HG03159 (cell line): ENCODE measurements at regions not wholly inside any gene's neighbourhood (a gene's known extent, or its start where the extent isn't known, plus 50 kb on each side); places are given as distances from the start of the nearest gene placed in this dataset.
"Not testable (repeated sequence)": the region's sequence is repeated elsewhere in the genome, so short reads cannot be mapped to it uniquely, and the experiment has no call there.

Source experiments
- ATAC-seq: cut with Tn5 transposase; IDR thresholded peaks from one replicate; pipeline ENCODE4 v1.9.1; 2021; ENCODE audit warnings: mild to moderate bottlenecking, moderate library complexity; ENCODE audit not compliant: unreplicated experiment

- ATAC-seq, result no peak
Observed at GRCh38 chr16:63129411-63130125, 1093.3 kb upstream of the CDH8 start.

GRCh38 chr16:63119905-63120304 is 1083.7 kb upstream of the CDH8 start:
- ATAC-seq, result not testable (repeated sequence)

- no peak for ATAC-seq
Observed at GRCh38 chr16:63100082-63100481, 1063.8 kb upstream of the CDH8 start.

GRCh38 chr16:63096857-63097256 is 1060.6 kb upstream of the CDH8 start:
- no peak for ATAC-seq

GRCh38 chr16:63092736-63093135 is 1056.5 kb upstream of the CDH8 start:
- ATAC-seq, result no peak

- no peak for ATAC-seq
Observed at GRCh38 chr16:63082101-63082500, 1045.9 kb upstream of the CDH8 start.

- no peak for ATAC-seq
Observed at GRCh38 chr16:63080746-63081145, 1044.5 kb upstream of the CDH8 start.

- no peak for ATAC-seq
Observed at GRCh38 chr16:63069047-63069446, 1032.8 kb upstream of the CDH8 start.

GRCh38 chr16:63067141-63067540 is 1030.9 kb upstream of the CDH8 start:
- ATAC-seq, result no peak

GRCh38 chr16:63066552-63066951 is 1030.3 kb upstream of the CDH8 start:
- no peak for ATAC-seq

- ATAC-seq, result no peak
Observed at GRCh38 chr16:63061319-63061718, 1025.1 kb upstream of the CDH8 start.

- ATAC-seq, result no peak
Observed at GRCh38 chr16:63059676-63060075, 1023.4 kb upstream of the CDH8 start.

GRCh38 chr16:63057341-63057740 is 1021.1 kb upstream of the CDH8 start:
- ATAC-seq, result no peak

- no peak for ATAC-seq
Observed at GRCh38 chr16:63050391-63050790, 1014.2 kb upstream of the CDH8 start.

GRCh38 chr16:63038397-63039106 is 1002.3 kb upstream of the CDH8 start:
- no peak for ATAC-seq

GRCh38 chr16:63037761-63038396 is 1001.6 kb upstream of the CDH8 start:
- ATAC-seq, result no peak

- ATAC-seq, result no peak
Observed at GRCh38 chr16:63018581-63019223, 982.5 kb upstream of the CDH8 start.

- no peak for ATAC-seq
Observed at GRCh38 chr16:63008688-63009087, 972.5 kb upstream of the CDH8 start.

- ATAC-seq, result no peak
Observed at GRCh38 chr16:63005356-63005755, 969.1 kb upstream of the CDH8 start.

GRCh38 chr16:62989480-62989879 is 953.2 kb upstream of the CDH8 start:
- no peak for ATAC-seq

GRCh38 chr16:62985722-62986121 is 949.5 kb upstream of the CDH8 start:
- no peak for ATAC-seq

- no peak for ATAC-seq
Observed at GRCh38 chr16:62978451-62978850, 942.2 kb upstream of the CDH8 start.
